Nephron (organoid): ENCODE measurements at regions not wholly inside any gene's neighbourhood (a gene's known extent, or its start where the extent isn't known, plus 50 kb on each side); places are given as distances from the start of the nearest gene placed in this dataset.

Experiments
- H3K27ac Mint-ChIP-seq, 3 experiments: 2 replicates each; pipeline ENCODE4 v1.8.0; 2020; ENCODE audit warnings: mixed read lengths in 3 of 3, mild to moderate bottlenecking in 2 of 3, moderate library complexity in 1 of 3
- H3K27me3 Mint-ChIP-seq: 2 replicates; pipeline ENCODE4 v1.8.0; 2021; ENCODE audit warnings: low read depth, mild to moderate bottlenecking, moderate library complexity, mixed read lengths
- H3K36me3 Mint-ChIP-seq: 2 replicates; pipeline ENCODE4 v1.8.0; 2020; ENCODE audit warnings: low read depth, mixed read lengths
- H3K4me1 Mint-ChIP-seq: 2 replicates; pipeline ENCODE4 v1.8.0; 2020; ENCODE audit warnings: mixed read lengths
- H3K4me3 Mint-ChIP-seq, 3 experiments: 2 replicates each; pipeline ENCODE4 v1.8.0; 2020; ENCODE audit warnings: mild to moderate bottlenecking in 3 of 3, mixed read lengths in 3 of 3, moderate library complexity in 2 of 3
- H3K9me3 Mint-ChIP-seq: 2 replicates; pipeline ENCODE4 v1.8.0; 2020; ENCODE audit warnings: mixed read lengths
- CTCF ChIP-seq, 3 experiments: fragments of 200-600 bp; sonication (generic); IDR thresholded peaks; one replicate each; pipeline ENCODE4 v1.5.0; 2021; ENCODE audit warnings: antibody characterized with exemption in 3 of 3; ENCODE audit not compliant: unreplicated experiment in 3 of 3

GRCh38 chr16:66269617-66270332 lies 96.7 kb upstream of the CDH5 start:
- peaks cover 3% of the 10 kb centered on the region for H3K9me3 Mint-ChIP-seq
- H3K4me1 Mint-ChIP-seq = peaks cover 71% of the 10 kb centered on the region
- H3K4me3 Mint-ChIP-seq = peak overlapping the region; percentile 31 to 58 (median 50)
- TF ChIP-seq CTCF (IDR thresholded peaks at IDR 0.05; ENCODE audit: unreplicated experiment in 3 of 3) = no peak
- H3K27me3 Mint-ChIP-seq = peaks cover 10% of the 10 kb centered on the region
- no peaks in the 10 kb centered on the region for H3K36me3 Mint-ChIP-seq
- H3K27ac Mint-ChIP-seq = peak overlapping the region; percentile 92 to 98 (median 97)

GRCh38 chr16:66267292-66268014 lies 99.0 kb upstream of the CDH5 start:
- Mint-ChIP-seq H3K4me1 (peaks cover 71% of the 10 kb centered on the region), H3K36me3 (no peaks in the 10 kb centered on the region), H3K9me3 (no peaks in the 10 kb centered on the region), H3K4me3 (peak overlapping the region in 2 of 3 experiments; percentile 20 to 38), H3K27ac (peak overlapping the region; percentile 95 to 98 (median 97)), H3K27me3 (peaks cover 10% of the 10 kb centered on the region)
- no peak for TF ChIP-seq CTCF (IDR thresholded peaks at IDR 0.05; ENCODE audit: unreplicated experiment in 3 of 3)

- no peak for TF ChIP-seq CTCF (IDR thresholded peaks at IDR 0.05; ENCODE audit: unreplicated experiment in 3 of 3)
- Mint-ChIP-seq H3K27ac (peak overlapping the region; percentile 95 to 98 (median 97)), H3K4me1 (peaks cover 75% of the 10 kb centered on the region), H3K36me3 (no peaks in the 10 kb centered on the region), H3K27me3 (peaks cover 10% of the 10 kb centered on the region), H3K9me3 (no peaks in the 10 kb centered on the region), H3K4me3 (peak overlapping the region; percentile 8 to 50 (median 38))
These were observed 99.8 kb upstream of the CDH5 start for GRCh38 chr16:66266436-66267291.

- Mint-ChIP-seq H3K9me3 (no peaks in the 10 kb centered on the region), H3K4me3 (no peak overlapping the region), H3K27ac (peak overlapping the region; percentile 95 to 98 (median 97)), H3K4me1 (peaks cover 78% of the 10 kb centered on the region), H3K36me3 (no peaks in the 10 kb centered on the region), H3K27me3 (peaks cover 10% of the 10 kb centered on the region)
- no peak for TF ChIP-seq CTCF (IDR thresholded peaks at IDR 0.05; ENCODE audit: unreplicated experiment in 3 of 3)
These were observed 100.8 kb upstream of the CDH5 start for GRCh38 chr16:66265556-66266141.

- Mint-ChIP-seq H3K27ac (peak overlapping the region; percentile 95 to 98 (median 97)), H3K9me3 (no peaks in the 10 kb centered on the region), H3K36me3 (no peaks in the 10 kb centered on the region), H3K27me3 (peaks cover 10% of the 10 kb centered on the region), H3K4me3 (no peak overlapping the region), H3K4me1 (peaks cover 82% of the 10 kb centered on the region)
- no peak for TF ChIP-seq CTCF (IDR thresholded peaks at IDR 0.05; ENCODE audit: unreplicated experiment in 3 of 3)
These were observed 101.5 kb upstream of the CDH5 start for GRCh38 chr16:66265048-66265415.
